Psoas muscle (tissue), 7 donors: ENCODE measurements at regions not wholly inside any gene's neighbourhood (a gene's known extent, or its start where the extent isn't known, plus 50 kb on each side); places are given as distances from the start of the nearest gene placed in this dataset.

Source experiments
- ATAC-seq, 4 donors: fragments of 200-7000 bp; cut with Tn5 transposase; one replicate each; pipeline ENCODE4 v1.9.1; 2020; ENCODE audit warnings: moderate library complexity in 3 of 4, mild to moderate bottlenecking in 2 of 4
- DNase-seq, 2 donors: peaks; one replicate each; pipeline ENCODE4 v3.0.0-alpha.2; 2020
- H3K27ac ChIP-seq: fragments of 200-600 bp; one replicate; pipeline ENCODE4 v1.8.0; 2022
- H3K27me3 ChIP-seq, 3 donors: fragments of 200-600 bp in 1 of 3; one replicate each; pipeline versions ENCODE4 v1.6.1 to v1.8.0; 2013 to 2022; ENCODE audit warnings: low read length in 2 of 3, mild to moderate bottlenecking in 2 of 3, moderate library complexity in 1 of 3; ENCODE audit not compliant: insufficient read depth in 3 of 3
- H3K36me3 ChIP-seq, 2 donors: fragments of 200-600 bp in 1 of 2; one replicate each; pipeline versions ENCODE4 v1.6.1 to v1.8.0; 2013 to 2022; ENCODE audit warnings: low read depth in 1 of 2, mild to moderate bottlenecking in 1 of 2, moderate library complexity in 1 of 2; ENCODE audit not compliant: insufficient read depth in 1 of 2
- H3K4me1 ChIP-seq: fragments of 200-600 bp; one replicate; pipeline ENCODE4 v1.8.0; 2022
- H3K4me3 ChIP-seq: fragments of 200-600 bp; one replicate; pipeline ENCODE4 v1.8.0; 2022; ENCODE audit warnings: mild to moderate bottlenecking
- H3K9me3 ChIP-seq: fragments of 200-600 bp; one replicate; pipeline ENCODE4 v1.8.0; 2022
- WGBS, 3 donors: extraction: QIAGEN DNeasy Blood & Tissue Kit; methylation state at CpG; one replicate each; pipeline versions ENCODE4 v1.1.6 to v1.1.7; 2013; 5-methylcytosine and 5-hydroxymethylcytosine counted together
- intact Hi-C, 2 donors: fragments of 100-400 bp; cut with DNase I; formaldehyde crosslinking; loops; one replicate each; pipeline versions ENCODE4 v1.11.0 to v1.14.2; 2022
- TF ChIP-seq, protein P1 (sequence below): fragments of 200-600 bp; IDR thresholded peaks from one replicate; pipeline ENCODE4 v1.8.0; 2022; ENCODE audit warnings: antibody characterized with exemption
- donor health status: healthy with polysubstance abuse.
- donor health status: DM: no; HTN: no; CAD: no; lungs with moderate emphysema.
- donor health status: Bipolar disorder and iron deficiency.
- donor health status: healthy.
- donor health status: DM: yes; HTN: yes; CAD: no.
- donor health status: DM: no; HTN: no; CAD: no.
- donor health status: DM: yes; HTN: yes; CAD: no.

DNA sequence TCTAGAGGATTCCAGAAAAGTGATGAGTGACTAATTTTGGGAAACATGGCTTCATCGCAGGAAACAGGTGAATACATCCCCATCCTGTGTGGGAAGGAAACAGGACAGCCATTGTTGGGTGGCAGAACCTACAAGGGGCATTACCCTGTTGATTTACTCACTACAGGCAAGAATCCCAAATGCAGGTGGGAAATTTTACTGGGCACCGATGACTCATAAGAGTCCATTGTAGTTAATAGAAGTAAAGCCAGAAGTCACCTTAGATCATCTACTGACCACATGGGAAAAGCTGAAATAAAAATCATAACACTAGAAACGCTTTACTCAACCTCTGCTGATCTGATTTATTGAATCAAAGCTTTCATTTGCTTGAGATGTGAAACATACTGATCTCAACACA, 136.4 kb downstream of the TRIML1 start:
- H3K36me3 ChIP-seq: no peaks in the 10 kb centered on the region
- TF ChIP-seq, protein P1, sequence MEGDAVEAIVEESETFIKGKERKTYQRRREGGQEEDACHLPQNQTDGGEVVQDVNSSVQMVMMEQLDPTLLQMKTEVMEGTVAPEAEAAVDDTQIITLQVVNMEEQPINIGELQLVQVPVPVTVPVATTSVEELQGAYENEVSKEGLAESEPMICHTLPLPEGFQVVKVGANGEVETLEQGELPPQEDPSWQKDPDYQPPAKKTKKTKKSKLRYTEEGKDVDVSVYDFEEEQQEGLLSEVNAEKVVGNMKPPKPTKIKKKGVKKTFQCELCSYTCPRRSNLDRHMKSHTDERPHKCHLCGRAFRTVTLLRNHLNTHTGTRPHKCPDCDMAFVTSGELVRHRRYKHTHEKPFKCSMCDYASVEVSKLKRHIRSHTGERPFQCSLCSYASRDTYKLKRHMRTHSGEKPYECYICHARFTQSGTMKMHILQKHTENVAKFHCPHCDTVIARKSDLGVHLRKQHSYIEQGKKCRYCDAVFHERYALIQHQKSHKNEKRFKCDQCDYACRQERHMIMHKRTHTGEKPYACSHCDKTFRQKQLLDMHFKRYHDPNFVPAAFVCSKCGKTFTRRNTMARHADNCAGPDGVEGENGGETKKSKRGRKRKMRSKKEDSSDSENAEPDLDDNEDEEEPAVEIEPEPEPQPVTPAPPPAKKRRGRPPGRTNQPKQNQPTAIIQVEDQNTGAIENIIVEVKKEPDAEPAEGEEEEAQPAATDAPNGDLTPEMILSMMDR: no peak
- H3K27ac ChIP-seq: no peak overlapping the region
- no peaks in the 10 kb centered on the region for H3K27me3 ChIP-seq
- intact Hi-C loops: no loop called here
- no peaks in the 10 kb centered on the region for H3K4me1 ChIP-seq
- no peak for DNase-seq
- WGBS, 3 donors: 73 to 85% (median 83%) methylated on average over 3 of the region's 3 CpGs
- no peak for ATAC-seq
- H3K9me3 ChIP-seq: no peaks in the 10 kb centered on the region
- H3K4me3 ChIP-seq: no peak overlapping the region

DNA sequence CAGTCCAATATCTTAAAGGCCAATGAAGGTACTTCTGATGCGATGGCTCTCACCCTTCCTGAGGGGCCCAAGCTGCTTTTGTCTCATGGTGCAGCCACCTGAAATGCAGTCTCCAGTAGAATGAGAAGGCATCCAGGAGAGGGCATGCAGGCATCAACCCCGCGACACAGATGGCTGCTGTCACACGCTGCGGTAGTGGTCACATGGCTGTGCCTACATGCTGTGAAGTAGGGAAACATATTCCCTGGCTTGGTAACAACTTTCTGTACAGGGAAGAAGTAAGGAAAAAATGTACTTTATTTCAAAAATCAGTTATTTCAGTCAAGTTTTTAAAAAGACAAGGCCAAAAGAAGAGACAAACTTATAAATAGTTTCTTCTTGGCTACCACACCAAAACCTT, 139.9 kb downstream of the TRIML1 start:
- H3K36me3 ChIP-seq: no peaks in the 10 kb centered on the region
- intact Hi-C loops: no loop called here
- DNase-seq (no peak), ATAC-seq (no peak)
- H3K4me3 ChIP-seq: no peak overlapping the region
- H3K4me1 ChIP-seq: no peaks in the 10 kb centered on the region
- no peaks in the 10 kb centered on the region for H3K9me3 ChIP-seq
- H3K27me3 ChIP-seq: peaks cover 0 to 2% (median 0%) of the 10 kb centered on the region in 3 donors
- TF ChIP-seq, protein P1: no peak
- no peak overlapping the region for H3K27ac ChIP-seq
- 90% methylated on average over 5 of the region's 5 CpGs for WGBS, 3 donors

DNA sequence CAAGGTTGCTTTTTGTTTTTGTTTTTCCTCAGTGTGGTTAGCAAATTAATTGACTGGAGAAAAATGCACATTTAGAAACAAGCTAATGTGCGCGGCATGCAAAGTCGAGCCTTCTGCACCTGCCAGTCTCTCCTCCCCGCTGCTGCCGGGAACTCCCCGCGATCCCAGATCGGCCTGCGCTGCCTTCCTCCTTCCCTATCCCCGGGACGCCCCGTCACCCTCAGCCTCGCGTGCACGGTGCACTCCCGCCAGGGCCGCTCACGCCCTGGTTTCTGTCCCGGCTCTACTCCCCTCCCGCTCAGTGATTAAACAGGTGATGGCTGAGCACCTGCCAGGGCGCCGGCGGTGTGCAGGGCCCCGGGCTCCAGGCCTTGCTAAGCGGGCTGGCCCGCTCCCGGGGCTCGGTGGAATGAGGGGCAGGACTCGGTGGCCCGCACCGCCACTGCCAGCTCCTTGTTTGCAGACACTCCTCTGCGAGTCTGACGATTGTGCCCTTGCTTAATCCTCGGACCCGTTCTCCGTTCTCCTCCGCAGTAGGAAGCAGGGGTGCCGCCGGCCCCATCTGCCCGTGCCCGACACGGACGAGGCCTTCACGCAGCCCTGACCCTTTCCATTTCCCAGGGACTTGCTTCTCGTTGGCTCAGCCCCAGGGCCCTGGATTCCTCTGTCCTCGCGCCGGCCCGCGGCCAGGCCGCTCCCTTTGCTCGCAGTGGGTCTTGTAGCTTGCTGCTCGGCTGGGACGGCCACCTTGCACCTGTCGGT, 143.4 kb downstream of the TRIML1 start:
- H3K27ac ChIP-seq: no peak overlapping the region
- TF ChIP-seq, protein P1: no peak
- H3K27me3 ChIP-seq: peaks cover 0 to 2% (median 0%) of the 10 kb centered on the region in 3 donors
- H3K9me3 ChIP-seq: no peaks in the 10 kb centered on the region
- H3K4me3 ChIP-seq: no peak overlapping the region
- DNase-seq (no peak), ATAC-seq (no peak)
- H3K4me1 ChIP-seq: no peaks in the 10 kb centered on the region
- intact Hi-C loops: no loop called here
- WGBS, 3 donors: 7 to 11% (median 8%) methylated on average over 45 to 55 of the region's 55 CpGs
- H3K36me3 ChIP-seq: no peaks in the 10 kb centered on the region

DNA sequence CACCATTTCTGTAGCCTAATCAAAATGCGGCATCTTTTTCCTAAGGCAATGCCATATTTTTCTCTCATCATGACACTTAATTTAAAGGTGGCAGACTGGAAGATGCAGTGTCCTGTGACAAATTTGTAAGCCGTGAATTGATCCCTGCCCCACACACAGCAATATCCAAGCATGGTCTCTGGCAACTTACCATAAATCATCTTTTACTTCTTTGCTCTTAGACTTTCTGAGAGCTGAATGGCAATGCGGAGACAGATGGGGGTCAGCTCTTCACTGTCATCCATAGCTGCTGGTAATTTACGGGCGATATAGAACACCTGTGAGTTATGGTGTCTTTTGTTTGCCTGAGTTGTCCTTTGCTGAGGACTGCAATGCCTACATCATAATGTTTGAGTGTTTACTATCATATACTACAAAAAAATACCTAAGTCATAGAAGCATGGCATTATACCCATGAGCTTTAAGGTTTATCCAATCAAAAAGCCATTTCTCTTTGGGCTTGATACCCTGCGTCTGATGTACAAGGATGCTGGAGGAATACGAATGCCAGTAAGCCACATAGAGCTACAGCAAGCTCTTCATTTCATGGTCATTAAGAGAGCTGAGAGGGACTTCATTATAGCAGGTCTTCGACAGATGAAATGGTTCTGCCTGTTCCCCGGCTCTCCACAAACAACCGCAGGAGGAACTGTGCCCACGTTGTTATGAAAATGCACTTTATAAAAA, 148.1 kb downstream of the TRIML1 start:
- no peaks in the 10 kb centered on the region for H3K9me3 ChIP-seq
- intact Hi-C loops: no loop called here
- TF ChIP-seq, protein P1: no peak
- peaks cover 0 to 2% (median 0%) of the 10 kb centered on the region in 3 donors for H3K27me3 ChIP-seq
- H3K36me3 ChIP-seq: no peaks in the 10 kb centered on the region
- no peaks in the 10 kb centered on the region for H3K4me1 ChIP-seq
- no peak for ATAC-seq
- no peak overlapping the region for H3K4me3 ChIP-seq
- DNase-seq: no peak
- no peak overlapping the region for H3K27ac ChIP-seq
- WGBS, 3 donors: 72 to 77% (median 73%) methylated on average over 11 of the region's 11 CpGs
